ENCODE measurements at regions not wholly inside any gene's neighbourhood (a gene's known extent, or its start where the extent isn't known, plus 50 kb on each side); places are given as distances from the start of the nearest gene placed in this dataset.
A peak's percentile ranks its signal among the peaks of the same experiment; 100 is the strongest.
"Not testable (repeated sequence)": the region's sequence is repeated elsewhere in the genome, so short reads cannot be mapped to it uniquely, and the experiment has no call there.

DNA sequence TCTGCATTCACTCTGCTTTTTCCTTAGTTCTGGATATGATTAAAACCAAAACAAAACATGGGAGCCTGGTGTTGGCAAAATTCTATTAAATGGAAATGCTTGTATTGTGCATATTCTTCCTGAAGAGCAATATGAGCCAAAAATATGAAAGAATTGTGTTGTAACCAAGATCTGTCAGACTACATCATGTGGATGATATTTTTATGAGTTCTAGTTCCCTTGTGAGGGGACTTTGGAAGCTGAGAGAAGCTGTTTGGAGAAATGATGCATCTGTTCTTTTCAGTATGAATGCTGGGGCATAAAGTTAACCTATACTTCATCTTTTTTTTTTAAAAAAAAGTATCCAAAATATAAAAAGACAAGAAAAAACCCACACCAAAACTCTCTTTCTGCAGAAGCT is 782.7 kb downstream of the ANKRD7 start:
- no peaks in the 10 kb centered on the region for H3K27me3 ChIP-seq (ENCODE audit: control insufficient read depth, insufficient read depth, low read length)
- H3K9me3 ChIP-seq (replicated peaks; ENCODE audit: control insufficient read depth, low read depth, low read length), result no peaks in the 10 kb centered on the region
- H3K27ac ChIP-seq (ENCODE audit: low read length), result no peak overlapping the region
- no peaks in the 10 kb centered on the region for H3K4me1 ChIP-seq (ENCODE audit: control insufficient read depth, insufficient read depth, low read length)
- no peaks in the 10 kb centered on the region for H3K36me3 ChIP-seq (ENCODE audit: control insufficient read depth, insufficient read depth, low read length)
- DNase-seq, result peak; percentile 71
- H3K4me3 ChIP-seq (ENCODE audit: low read length), result no peak overlapping the region

- WGBS (ENCODE audit: insufficient coverage), result no CpG with 5 or more reads among the region's 1 CpG
- Histone ChIP-seq H3K27ac (ENCODE audit: low read length) (no peak overlapping the region), H3K4me3 (ENCODE audit: low read length) (no peak overlapping the region), H3K27me3 (ENCODE audit: control insufficient read depth, insufficient read depth, low read length) (no peaks in the 10 kb centered on the region), H3K9me3 (replicated peaks; ENCODE audit: control insufficient read depth, low read depth, low read length) (no peaks in the 10 kb centered on the region), H3K4me1 (ENCODE audit: control insufficient read depth, insufficient read depth, low read length) (no peaks in the 10 kb centered on the region), H3K36me3 (ENCODE audit: control insufficient read depth, insufficient read depth, low read length) (no peaks in the 10 kb centered on the region)
- no peak for DNase-seq
Observed at GRCh38 chr7:119010635-119011034, 786.1 kb downstream of the ANKRD7 start.

GRCh38 chr7:119026391-119026790 is 801.9 kb downstream of the ANKRD7 start:
- WGBS (ENCODE audit: insufficient coverage), result no CpG with 5 or more reads among the region's 2 CpGs
- Histone ChIP-seq H3K9me3 (replicated peaks; ENCODE audit: control insufficient read depth, low read depth, low read length) (peaks cover 2% of the 10 kb centered on the region), H3K27me3 (ENCODE audit: control insufficient read depth, insufficient read depth, low read length) (no peaks in the 10 kb centered on the region)

DNA sequence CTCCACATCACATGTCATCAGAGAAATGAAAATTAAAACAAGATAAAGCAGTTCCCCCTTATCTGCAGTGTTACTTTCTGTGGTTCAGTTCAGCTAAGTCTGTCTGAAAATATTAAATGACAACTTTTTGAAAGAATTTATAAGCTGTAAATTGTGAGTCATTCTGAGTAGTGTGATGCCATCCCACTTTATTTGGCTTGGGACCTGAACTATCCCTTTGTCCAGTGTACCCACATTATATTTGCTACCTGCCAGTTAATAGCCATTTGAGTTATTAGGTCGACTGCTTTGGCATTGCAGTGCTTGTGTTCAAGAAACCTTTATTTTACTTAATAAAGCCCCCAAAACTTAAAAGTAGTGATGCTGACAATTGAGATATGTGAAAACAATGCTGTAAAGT is 804.2 kb downstream of the ANKRD7 start:
- H3K4me1 ChIP-seq (ENCODE audit: control insufficient read depth, insufficient read depth, low read length), result no peaks in the 10 kb centered on the region
- no peaks in the 10 kb centered on the region for H3K9me3 ChIP-seq (replicated peaks; ENCODE audit: control insufficient read depth, low read depth, low read length)
- H3K27me3 ChIP-seq (ENCODE audit: control insufficient read depth, insufficient read depth, low read length), result no peaks in the 10 kb centered on the region
- no peak for DNase-seq
- no peaks in the 10 kb centered on the region for H3K36me3 ChIP-seq (ENCODE audit: control insufficient read depth, insufficient read depth, low read length)
- no CpG with 5 or more reads among the region's 1 CpG for WGBS (ENCODE audit: insufficient coverage)
- H3K4me3 ChIP-seq (ENCODE audit: low read length), result no peak overlapping the region
- no peak overlapping the region for H3K27ac ChIP-seq (ENCODE audit: low read length)

More at GRCh38 chr7:119026391-119026790, 801.9 kb downstream of the ANKRD7 start:
- no peaks in the 10 kb centered on the region for H3K36me3 ChIP-seq (ENCODE audit: control insufficient read depth, insufficient read depth, low read length)
- H3K4me1 ChIP-seq (ENCODE audit: control insufficient read depth, insufficient read depth, low read length), result no peaks in the 10 kb centered on the region
- H3K27ac ChIP-seq (ENCODE audit: low read length), result no peak overlapping the region
- no peak overlapping the region for H3K4me3 ChIP-seq (ENCODE audit: low read length)
- no peak for DNase-seq

DNA sequence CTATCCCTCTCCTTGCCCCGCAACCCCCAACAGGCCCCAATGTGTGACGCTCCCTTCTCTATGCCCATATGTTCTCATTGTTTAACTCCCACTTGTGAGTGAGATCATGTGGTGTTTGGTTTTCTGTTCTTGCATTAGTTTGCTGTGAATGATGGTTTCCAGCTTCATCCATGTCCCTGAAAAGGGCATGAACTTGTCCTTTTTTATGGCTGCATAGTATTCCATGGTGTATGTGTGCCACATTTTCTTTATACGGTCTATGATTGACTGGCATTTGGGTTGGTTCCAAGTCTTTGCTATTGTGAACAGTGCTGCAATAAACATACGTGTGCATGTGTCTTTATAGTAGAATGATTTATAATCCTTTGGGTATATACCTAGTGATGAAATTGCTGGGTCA is 807.6 kb downstream of the ANKRD7 start:
- not testable (repeated sequence) for DNase-seq; H3K4me3 ChIP-seq (ENCODE audit: low read length); H3K36me3 ChIP-seq (ENCODE audit: control insufficient read depth, insufficient read depth, low read length); H3K9me3 ChIP-seq (replicated peaks; ENCODE audit: control insufficient read depth, low read depth, low read length); H3K27ac ChIP-seq (ENCODE audit: low read length); H3K27me3 ChIP-seq (ENCODE audit: control insufficient read depth, insufficient read depth, low read length); H3K4me1 ChIP-seq (ENCODE audit: control insufficient read depth, insufficient read depth, low read length)
- no CpG with 5 or more reads among the region's 4 CpGs for WGBS (ENCODE audit: insufficient coverage)

DNA sequence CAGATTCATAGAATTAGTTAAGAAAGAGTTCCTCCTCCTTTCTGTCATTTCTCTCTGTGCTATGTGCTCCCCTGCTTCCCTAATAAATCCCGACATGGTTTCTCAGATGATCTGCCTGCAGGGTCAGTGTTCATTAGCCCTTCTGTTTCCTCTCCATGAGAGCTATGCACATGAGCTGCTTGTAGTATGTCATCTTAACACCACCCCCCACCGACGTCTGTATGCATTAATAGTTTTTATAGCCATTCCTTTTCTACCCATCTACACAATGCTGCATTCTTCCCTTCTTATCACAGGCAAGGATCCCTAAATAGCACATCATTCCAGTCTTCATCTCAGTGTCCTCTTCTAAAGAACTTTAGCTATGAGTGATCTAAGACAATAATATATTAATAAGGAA is 809.1 kb downstream of the ANKRD7 start:
- no peaks in the 10 kb centered on the region for H3K27me3 ChIP-seq (ENCODE audit: control insufficient read depth, insufficient read depth, low read length)
- no peaks in the 10 kb centered on the region for H3K9me3 ChIP-seq (replicated peaks; ENCODE audit: control insufficient read depth, low read depth, low read length)
- no peaks in the 10 kb centered on the region for H3K36me3 ChIP-seq (ENCODE audit: control insufficient read depth, insufficient read depth, low read length)
- 58% methylated on average over 1 of the region's 3 CpGs for WGBS (ENCODE audit: insufficient coverage)
- no peaks in the 10 kb centered on the region for H3K4me1 ChIP-seq (ENCODE audit: control insufficient read depth, insufficient read depth, low read length)
- DNase-seq, result no peak
- H3K27ac ChIP-seq (ENCODE audit: low read length), result no peak overlapping the region
- H3K4me3 ChIP-seq (ENCODE audit: low read length), result no peak overlapping the region

GRCh38 chr7:119037941-119038340 is 813.4 kb downstream of the ANKRD7 start:
- peak; percentile 3 for DNase-seq
- Histone ChIP-seq H3K4me3 (ENCODE audit: low read length) (no peak overlapping the region), H3K4me1 (ENCODE audit: control insufficient read depth, insufficient read depth, low read length) (no peaks in the 10 kb centered on the region), H3K27me3 (ENCODE audit: control insufficient read depth, insufficient read depth, low read length) (no peaks in the 10 kb centered on the region), H3K36me3 (ENCODE audit: control insufficient read depth, insufficient read depth, low read length) (no peaks in the 10 kb centered on the region), H3K9me3 (replicated peaks; ENCODE audit: control insufficient read depth, low read depth, low read length) (no peaks in the 10 kb centered on the region), H3K27ac (ENCODE audit: low read length) (no peak overlapping the region)
- no CpG with 5 or more reads among the region's 2 CpGs for WGBS (ENCODE audit: insufficient coverage)

GRCh38 chr7:119046068-119046467 is 821.6 kb downstream of the ANKRD7 start:
- H3K9me3 ChIP-seq (replicated peaks; ENCODE audit: control insufficient read depth, low read depth, low read length), result no peaks in the 10 kb centered on the region
- no peak overlapping the region for H3K4me3 ChIP-seq (ENCODE audit: low read length)
- H3K27ac ChIP-seq (ENCODE audit: low read length), result no peak overlapping the region
- no peaks in the 10 kb centered on the region for H3K4me1 ChIP-seq (ENCODE audit: control insufficient read depth, insufficient read depth, low read length)
- DNase-seq, result no peak
- no peaks in the 10 kb centered on the region for H3K27me3 ChIP-seq (ENCODE audit: control insufficient read depth, insufficient read depth, low read length)
- 88% methylated on average over 1 of the region's 1 CpG for WGBS (ENCODE audit: insufficient coverage)
- H3K36me3 ChIP-seq (ENCODE audit: control insufficient read depth, insufficient read depth, low read length), result no peaks in the 10 kb centered on the region

GRCh38 chr7:119065966-119066365 is 841.5 kb downstream of the ANKRD7 start:
- Histone ChIP-seq H3K27ac (ENCODE audit: low read length) (no peak overlapping the region), H3K4me3 (ENCODE audit: low read length) (no peak overlapping the region), H3K27me3 (ENCODE audit: control insufficient read depth, insufficient read depth, low read length) (no peaks in the 10 kb centered on the region), H3K4me1 (ENCODE audit: control insufficient read depth, insufficient read depth, low read length) (no peaks in the 10 kb centered on the region), H3K9me3 (replicated peaks; ENCODE audit: control insufficient read depth, low read depth, low read length) (no peaks in the 10 kb centered on the region), H3K36me3 (ENCODE audit: control insufficient read depth, insufficient read depth, low read length) (no peaks in the 10 kb centered on the region)
- DNase-seq, result no peak
- WGBS (ENCODE audit: insufficient coverage), result no CpG with 5 or more reads among the region's 4 CpGs

- no CpG with 5 or more reads among the region's 1 CpG for whole genome bisulfite sequencing (ENCODE audit: insufficient coverage)
- H3K36me3 ChIP-seq (ENCODE audit: control insufficient read depth, insufficient read depth, low read length), result no peaks in the 10 kb centered on the region
- H3K27ac ChIP-seq (ENCODE audit: low read length), result no peak overlapping the region
- no peak for DNase-seq
- H3K4me1 ChIP-seq (ENCODE audit: control insufficient read depth, insufficient read depth, low read length), result no peaks in the 10 kb centered on the region
- H3K27me3 ChIP-seq (ENCODE audit: control insufficient read depth, insufficient read depth, low read length), result no peaks in the 10 kb centered on the region
- no peaks in the 10 kb centered on the region for H3K9me3 ChIP-seq (replicated peaks; ENCODE audit: control insufficient read depth, low read depth, low read length)
- no peak overlapping the region for H3K4me3 ChIP-seq (ENCODE audit: low read length)
Observed at GRCh38 chr7:119086026-119086425, 861.5 kb downstream of the ANKRD7 start.

DNA sequence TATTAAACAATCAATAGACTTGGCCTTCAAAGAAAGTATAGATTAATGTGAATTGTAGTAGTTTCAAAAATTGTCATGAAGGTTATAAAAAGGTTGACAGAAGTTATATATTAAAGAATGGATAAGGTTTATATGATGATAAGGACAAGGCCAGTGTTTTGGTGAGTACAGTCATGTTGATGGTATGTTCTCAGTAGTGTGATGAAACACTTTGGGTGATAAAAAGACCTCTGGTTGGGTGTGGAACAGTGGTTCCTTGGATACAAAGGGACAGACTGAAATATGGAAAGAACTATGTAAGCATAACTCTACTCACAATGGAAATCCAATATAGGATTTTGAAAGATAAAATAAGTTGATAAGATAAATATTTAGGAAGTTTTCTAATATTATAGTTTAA is 866.3 kb downstream of the ANKRD7 start:
- no peaks in the 10 kb centered on the region for H3K27me3 ChIP-seq (ENCODE audit: control insufficient read depth, insufficient read depth, low read length)
- H3K9me3 ChIP-seq (replicated peaks; ENCODE audit: control insufficient read depth, low read depth, low read length), result no peaks in the 10 kb centered on the region
- H3K4me1 ChIP-seq (ENCODE audit: control insufficient read depth, insufficient read depth, low read length), result no peaks in the 10 kb centered on the region
- no peak for DNase-seq
- H3K27ac ChIP-seq (ENCODE audit: low read length), result no peak overlapping the region
- H3K36me3 ChIP-seq (ENCODE audit: control insufficient read depth, insufficient read depth, low read length), result no peaks in the 10 kb centered on the region
- no peak overlapping the region for H3K4me3 ChIP-seq (ENCODE audit: low read length)
